CD4-positive, alpha-beta T cell (primary cell): ENCODE measurements at regions not wholly inside any gene's neighbourhood (a gene's known extent, or its start where the extent isn't known, plus 50 kb on each side); places are given as distances from the start of the nearest gene placed in this dataset.

Source experiments
- ATAC-seq: fragments of 200-7000 bp; cut with Tn5 transposase; one replicate; pipeline ENCODE4 v1.10.0; 2022; ENCODE audit warnings: mild to moderate bottlenecking; ENCODE audit not compliant: poor library complexity
- CTCF ChIA-PET: fragments of 350-600 bp; sonication (Branson Sonifier 250); formaldehyde crosslinking; loops from one replicate; lab custom pipeline; 2021; ENCODE audit warnings: antibody characterized with exemption, inconsistent platforms; lab: Charles Lee
- POLR2A ChIA-PET: fragments of 350-600 bp; sonication (Branson Sonifier 250); formaldehyde crosslinking; loops from one replicate; lab custom pipeline; 2021; ENCODE audit warnings: antibody characterized with exemption, inconsistent platforms; lab: Charles Lee
- DNase-seq, 14 experiments: peaks; one replicate each; pipeline ENCODE4 v3.0.0-alpha.2; 2013 to 2020; ENCODE audit warnings: mixed read lengths in 2 of 14
- H3K27ac ChIP-seq, 2 donors: one replicate each; pipeline versions ENCODE4 v1.5.1 to v1.7.0; 2013; ENCODE audit warnings: low read length in 2 of 2, low read depth in 1 of 2, mild to moderate bottlenecking in 1 of 2
- H3K27me3 ChIP-seq, 2 experiments: 1 replicate in 1 of 2; 2 replicates in 1 of 2; pipeline versions ENCODE4 v1.6.1 to v1.7.0; 2013; ENCODE audit warnings: low read length in 2 of 2, control low read depth in 1 of 2, mild to moderate bottlenecking in 1 of 2, moderate library complexity in 1 of 2; ENCODE audit not compliant: insufficient read depth in 2 of 2, control insufficient read depth in 1 of 2
- H3K36me3 ChIP-seq: one replicate; pipeline ENCODE4 v1.6.1; 2013; ENCODE audit warnings: low read length, control low read depth; ENCODE audit not compliant: insufficient read depth
- H3K4me1 ChIP-seq: one replicate; pipeline ENCODE4 v1.6.1; 2013; ENCODE audit warnings: low read length, control low read depth; ENCODE audit not compliant: insufficient read depth
- H3K4me3 ChIP-seq: one replicate; pipeline ENCODE4 v1.5.1; 2013; ENCODE audit warnings: mild to moderate bottlenecking, low read length, moderate library complexity
- H3K9me3 ChIP-seq, 2 experiments: 1 replicate in 1 of 2; 2 replicates in 1 of 2; pipeline versions ENCODE4 v1.6.1 to v1.7.0; 2013; ENCODE audit warnings: low read length in 2 of 2, mild to moderate bottlenecking in 2 of 2, control low read depth in 1 of 2, moderate library complexity in 1 of 2; ENCODE audit not compliant: control insufficient read depth in 1 of 2, insufficient read depth in 1 of 2
- H3K27ac Mint-ChIP-seq: one replicate; pipeline ENCODE4 v1.8.0; 2020; ENCODE audit warnings: mixed read lengths
- H3K27me3 Mint-ChIP-seq: one replicate; pipeline ENCODE4 v1.8.0; 2021; ENCODE audit warnings: mixed read lengths
- H3K36me3 Mint-ChIP-seq: one replicate; pipeline ENCODE4 v1.8.0; 2021; ENCODE audit warnings: low read depth, mixed read lengths
- H3K4me1 Mint-ChIP-seq: one replicate; pipeline ENCODE4 v1.8.0; 2021; ENCODE audit warnings: low read depth, mixed read lengths
- H3K4me3 Mint-ChIP-seq: one replicate; pipeline ENCODE4 v1.8.0; 2020; ENCODE audit warnings: mild to moderate bottlenecking, mixed read lengths
- H3K9me3 Mint-ChIP-seq: one replicate; pipeline ENCODE4 v1.8.0; 2020; ENCODE audit warnings: mixed read lengths
- intact Hi-C, 2 experiments: fragments of 100-400 bp; cut with DNase I in 1 of 2; cut with micrococcal nuclease in 1 of 2; formaldehyde crosslinking; loops; one replicate each; pipeline versions ENCODE4 v1.15.1 to v1.9.0; 2023 to 2025; cut with DNase I, micrococcal nuclease
- TF ChIP-seq, protein P1 (sequence below): fragments of 200-600 bp; IDR thresholded peaks from one replicate; pipeline ENCODE4 v1.8.0; 2022; ENCODE audit warnings: antibody characterized with exemption, mild to moderate bottlenecking

GRCh38 chr3:3309887-3310286 is 130.4 kb upstream of the CRBN start:
- H3K4me3 ChIP-seq = no peak overlapping the region
- H3K4me3 Mint-ChIP-seq = no peak overlapping the region
- DNase-seq (no peak), ATAC-seq (no peak)
- H3K9me3 ChIP-seq = no peaks in the 10 kb centered on the region
- CTCF ChIA-PET = no interaction called here
- intact Hi-C loops = no loop called here
- no peaks in the 10 kb centered on the region for H3K27me3 Mint-ChIP-seq
- H3K27ac Mint-ChIP-seq = no peak overlapping the region
- no peak overlapping the region for H3K27ac ChIP-seq
- H3K27me3 ChIP-seq = peaks cover 0 to 2% of the 10 kb centered on the region in 2 experiments
- H3K9me3 Mint-ChIP-seq = no peaks in the 10 kb centered on the region
- POLR2A ChIA-PET = no interaction called here
- H3K4me1 ChIP-seq = no peaks in the 10 kb centered on the region
- no peaks in the 10 kb centered on the region for H3K4me1 Mint-ChIP-seq
- no peaks in the 10 kb centered on the region for H3K36me3 ChIP-seq
- no peaks in the 10 kb centered on the region for H3K36me3 Mint-ChIP-seq
- TF ChIP-seq, protein P1, sequence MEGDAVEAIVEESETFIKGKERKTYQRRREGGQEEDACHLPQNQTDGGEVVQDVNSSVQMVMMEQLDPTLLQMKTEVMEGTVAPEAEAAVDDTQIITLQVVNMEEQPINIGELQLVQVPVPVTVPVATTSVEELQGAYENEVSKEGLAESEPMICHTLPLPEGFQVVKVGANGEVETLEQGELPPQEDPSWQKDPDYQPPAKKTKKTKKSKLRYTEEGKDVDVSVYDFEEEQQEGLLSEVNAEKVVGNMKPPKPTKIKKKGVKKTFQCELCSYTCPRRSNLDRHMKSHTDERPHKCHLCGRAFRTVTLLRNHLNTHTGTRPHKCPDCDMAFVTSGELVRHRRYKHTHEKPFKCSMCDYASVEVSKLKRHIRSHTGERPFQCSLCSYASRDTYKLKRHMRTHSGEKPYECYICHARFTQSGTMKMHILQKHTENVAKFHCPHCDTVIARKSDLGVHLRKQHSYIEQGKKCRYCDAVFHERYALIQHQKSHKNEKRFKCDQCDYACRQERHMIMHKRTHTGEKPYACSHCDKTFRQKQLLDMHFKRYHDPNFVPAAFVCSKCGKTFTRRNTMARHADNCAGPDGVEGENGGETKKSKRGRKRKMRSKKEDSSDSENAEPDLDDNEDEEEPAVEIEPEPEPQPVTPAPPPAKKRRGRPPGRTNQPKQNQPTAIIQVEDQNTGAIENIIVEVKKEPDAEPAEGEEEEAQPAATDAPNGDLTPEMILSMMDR = no peak

GRCh38 chr3:3308809-3309208 is 129.3 kb upstream of the CRBN start:
- H3K27ac Mint-ChIP-seq = no peak overlapping the region

DNA sequence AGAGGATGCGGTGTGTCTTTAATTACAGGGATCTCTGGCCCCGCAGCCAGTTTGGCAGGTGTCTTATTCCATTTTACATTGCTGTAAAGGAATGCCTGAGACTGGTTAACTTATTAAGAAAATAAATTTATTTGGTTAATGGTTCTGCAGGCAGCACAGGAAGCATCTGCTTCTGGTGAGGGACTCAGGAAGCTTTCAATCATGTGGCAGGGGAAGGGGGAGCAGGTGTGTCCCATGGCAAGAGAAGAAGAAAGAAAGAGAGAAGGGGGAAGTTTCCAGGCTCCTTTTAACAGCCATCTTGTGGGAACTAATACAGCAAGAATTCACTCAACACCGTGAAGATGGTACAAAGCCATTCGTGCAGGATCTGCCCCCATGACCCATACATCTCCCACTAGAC is 128.0 kb upstream of the CRBN start:
- Mint-ChIP-seq H3K36me3 (no peaks in the 10 kb centered on the region), H3K4me3 (no peak overlapping the region), H3K27me3 (no peaks in the 10 kb centered on the region), H3K4me1 (no peaks in the 10 kb centered on the region), H3K9me3 (no peaks in the 10 kb centered on the region), H3K27ac (no peak overlapping the region)
- no peak overlapping the region for H3K27ac ChIP-seq
- CTCF ChIA-PET = no interaction called here
- TF ChIP-seq, protein P1 = no peak
- POLR2A ChIA-PET = no interaction called here
- intact Hi-C loops = no loop called here
- DNase-seq (no peak), ATAC-seq (no peak)
- peaks cover 0 to 6% of the 10 kb centered on the region in 2 experiments for H3K27me3 ChIP-seq
- no peak overlapping the region for H3K4me3 ChIP-seq
- H3K36me3 ChIP-seq = no peaks in the 10 kb centered on the region
- no peaks in the 10 kb centered on the region for H3K9me3 ChIP-seq
- H3K4me1 ChIP-seq = no peaks in the 10 kb centered on the region

More at GRCh38 chr3:3308809-3309208, 129.3 kb upstream of the CRBN start:
- no peaks in the 10 kb centered on the region for H3K9me3 Mint-ChIP-seq
- Histone ChIP-seq H3K4me1 (no peaks in the 10 kb centered on the region), H3K27me3 (peaks cover 0 to 4% of the 10 kb centered on the region in 2 experiments), H3K9me3 (no peaks in the 10 kb centered on the region), H3K27ac (no peak overlapping the region), H3K36me3 (no peaks in the 10 kb centered on the region), H3K4me3 (no peak overlapping the region)
- ChIA-PET CTCF (no interaction called here), POLR2A (no interaction called here)
- H3K4me1 Mint-ChIP-seq = no peaks in the 10 kb centered on the region
- no peak overlapping the region for H3K4me3 Mint-ChIP-seq
- H3K36me3 Mint-ChIP-seq = no peaks in the 10 kb centered on the region
- H3K27me3 Mint-ChIP-seq = no peaks in the 10 kb centered on the region
- intact Hi-C loops = no loop called here
- no peak for DNase-seq
- TF ChIP-seq, protein P1 = no peak
- ATAC-seq = no peak
